Right forelimb (tissue), 1 donor: ENCODE measurements at regions not wholly inside any gene's neighbourhood (a gene's known extent, or its start where the extent isn't known, plus 50 kb on each side); places are given as distances from the start of the nearest gene placed in this dataset.
A peak's percentile ranks its signal among the peaks of the same experiment; 100 is the strongest.

Source experiments
- DNase-seq: peaks from one replicate; pipeline ENCODE4 v3.0.0-alpha.2; 2018

DNA sequence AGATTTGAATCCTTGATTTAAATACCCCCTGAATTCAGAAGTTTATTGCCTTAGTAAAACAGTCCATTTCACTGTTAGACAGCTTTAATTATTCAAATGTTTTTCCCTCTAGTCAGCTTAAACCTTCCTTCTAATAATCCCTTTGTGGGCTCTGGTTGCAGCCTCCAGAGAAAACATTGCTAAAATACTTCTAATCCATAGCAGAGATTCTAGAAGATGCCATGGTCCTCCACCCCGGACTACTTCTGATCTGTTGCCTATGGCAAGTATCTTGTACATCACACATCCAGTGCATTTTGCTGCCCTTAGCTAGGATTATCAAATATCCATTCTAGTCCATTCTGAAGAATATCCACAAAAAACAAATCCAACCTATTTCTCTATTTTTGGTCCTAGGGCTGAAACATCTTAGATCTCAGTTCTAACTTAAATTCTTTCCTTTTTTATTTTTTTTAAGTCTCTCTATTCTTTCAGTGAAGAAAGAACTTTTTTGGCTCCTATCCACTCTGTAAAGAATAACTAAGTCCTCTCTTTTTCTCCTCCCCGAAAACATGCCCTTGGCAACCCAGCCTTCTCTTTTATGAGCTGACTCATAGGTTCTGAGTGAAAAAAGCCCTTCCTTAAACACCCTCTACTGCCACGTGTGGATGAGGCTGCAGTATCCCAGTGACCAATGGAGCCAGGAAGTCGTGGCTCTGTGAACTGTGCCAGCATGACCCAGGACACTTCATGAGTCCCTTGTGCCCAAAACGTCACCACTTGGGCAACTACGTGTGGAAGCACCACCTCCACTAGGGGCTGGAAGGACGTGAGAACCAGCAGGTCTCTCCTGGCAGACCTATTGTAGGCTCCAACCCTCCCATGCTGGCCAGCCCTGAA is 349.8 kb downstream of the TNS1 start:
- peak; percentile 44 for DNase-seq

DNA sequence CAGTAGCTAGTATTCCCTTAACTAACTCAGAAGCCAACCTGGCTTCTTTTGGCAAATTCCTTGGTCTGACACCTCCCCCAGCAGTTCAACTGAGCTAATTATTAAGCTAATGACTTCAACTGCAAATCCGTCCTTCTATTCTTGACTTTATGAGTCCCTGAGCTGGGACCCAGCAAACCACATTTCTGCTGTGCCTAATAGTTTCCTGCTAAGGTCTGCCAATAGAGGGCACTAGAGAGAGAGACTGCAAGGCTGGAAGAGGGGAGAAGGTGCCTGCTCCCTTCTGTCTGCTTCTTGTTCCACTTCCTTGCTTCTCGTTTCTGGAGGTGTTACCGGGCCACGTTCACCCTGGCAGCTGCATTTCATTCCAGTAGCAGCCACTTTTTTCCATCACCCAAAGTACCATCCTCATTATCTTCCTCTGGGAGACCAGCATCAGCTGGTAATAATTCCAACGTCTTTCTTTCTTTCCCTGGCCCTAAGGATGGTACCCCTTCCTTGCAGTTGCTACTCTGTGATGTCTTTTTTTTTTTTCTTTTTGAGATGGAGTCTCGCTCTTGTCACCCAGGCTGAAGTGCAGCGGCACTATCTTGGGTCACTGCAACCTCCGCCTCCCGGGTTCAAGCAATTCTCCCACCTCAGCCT is 352.0 kb downstream of the TNS1 start:
- DNase-seq: peak; percentile 54

DNA sequence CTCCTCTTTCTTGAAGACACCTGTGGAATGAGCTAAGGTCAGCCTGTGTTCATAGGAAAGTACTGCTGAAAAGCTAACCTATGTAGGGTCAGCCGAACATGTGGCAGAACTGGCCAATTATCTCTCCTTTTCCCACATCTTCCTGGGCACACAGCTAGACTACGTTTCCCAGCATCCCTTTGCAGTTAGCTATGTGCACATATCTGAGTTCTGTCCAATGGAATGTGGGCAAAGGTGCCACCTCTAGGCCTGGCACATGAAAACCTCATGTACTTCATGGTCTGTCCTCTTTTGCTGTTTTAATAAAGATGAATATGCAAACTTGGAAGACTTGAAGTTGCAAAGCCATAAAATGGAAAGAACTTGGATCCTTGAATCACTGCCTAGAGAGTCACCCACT is 352.6 kb downstream of the TNS1 start:
- peak; percentile 10 for DNase-seq

DNA sequence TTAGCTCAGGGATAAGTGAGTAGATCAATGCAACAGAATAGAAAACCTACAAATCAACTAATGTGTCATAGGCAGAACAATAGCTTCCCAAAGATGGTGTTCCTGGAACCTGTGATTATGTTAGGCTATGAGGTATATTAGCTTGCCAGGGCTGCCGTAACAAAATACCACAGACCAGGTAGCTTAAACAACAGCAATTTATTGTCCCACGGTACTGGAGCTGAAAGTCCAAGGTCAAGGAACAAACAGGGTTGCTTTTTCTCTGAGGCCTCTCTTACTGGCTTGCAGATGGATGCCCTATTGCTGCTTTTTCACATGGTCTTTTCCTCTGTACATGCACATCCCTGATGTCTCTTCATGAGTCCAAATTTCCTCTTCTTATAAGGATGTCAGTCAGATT is 354.9 kb downstream of the TNS1 start:
- DNase-seq: no peak

DNA sequence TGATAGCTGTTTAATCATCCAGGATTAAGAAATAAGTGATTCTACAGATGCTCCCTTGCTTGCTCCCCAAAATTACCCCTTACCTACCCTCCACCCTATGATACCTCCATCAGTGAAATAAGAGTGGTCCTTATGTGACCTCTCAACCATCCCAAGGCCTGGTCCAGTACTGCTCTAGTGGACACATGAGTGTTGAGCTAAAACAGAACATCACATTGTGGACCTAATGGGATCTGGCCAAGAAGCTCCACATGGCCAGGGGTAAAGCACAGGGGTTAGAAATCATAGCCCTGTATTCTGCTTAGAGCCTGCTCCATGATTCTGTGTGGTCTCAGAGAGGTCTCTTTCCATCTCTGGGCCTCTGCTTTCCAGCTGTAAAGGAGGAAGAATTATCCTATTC is 355.6 kb downstream of the TNS1 start:
- DNase-seq: no peak

DNA sequence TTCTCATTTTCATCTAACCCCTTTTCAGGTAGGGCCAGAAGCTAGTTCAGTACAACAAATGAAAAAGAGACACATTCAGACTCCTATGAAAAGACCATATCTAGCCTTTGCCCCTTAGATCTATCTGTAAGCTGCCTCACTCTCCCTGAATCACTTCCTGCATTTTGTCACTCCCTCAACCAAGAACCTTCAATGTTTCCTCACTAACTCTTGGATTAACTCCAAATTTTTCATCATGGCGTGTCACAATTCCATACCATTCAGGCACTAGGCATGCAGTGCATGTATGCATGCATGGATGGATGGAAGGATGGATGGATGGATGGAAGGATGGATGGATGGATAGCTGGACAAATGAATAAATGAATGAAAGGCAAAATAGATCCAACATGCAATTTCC is 356.9 kb downstream of the TNS1 start:
- no peak for DNase-seq

DNA sequence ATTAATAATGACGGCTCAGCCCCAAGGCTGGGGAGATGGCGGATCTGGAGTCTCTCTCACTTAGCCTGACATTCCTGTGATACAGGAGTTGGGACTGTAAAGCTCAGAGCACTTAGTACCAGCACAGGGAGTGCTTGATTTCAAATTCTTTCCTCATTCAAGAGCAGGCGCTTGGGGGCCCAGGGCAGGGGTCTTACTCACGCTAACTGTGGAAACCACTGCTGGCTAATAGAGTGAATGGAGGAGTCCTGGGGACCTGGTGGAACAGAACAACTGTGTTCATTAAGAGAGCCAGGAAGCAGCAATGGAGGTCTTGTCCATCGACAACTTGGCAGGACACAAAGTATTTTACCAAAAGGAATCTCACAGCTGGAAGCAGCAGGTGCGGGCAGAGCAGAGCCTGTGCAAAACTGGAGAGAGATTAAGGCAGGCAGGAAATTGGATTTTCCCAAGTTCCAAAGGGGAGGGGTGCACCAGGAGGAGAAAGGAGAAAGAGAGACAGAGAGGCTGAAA is 358.9 kb downstream of the TNS1 start:
- peak; percentile 72 for DNase-seq

DNA sequence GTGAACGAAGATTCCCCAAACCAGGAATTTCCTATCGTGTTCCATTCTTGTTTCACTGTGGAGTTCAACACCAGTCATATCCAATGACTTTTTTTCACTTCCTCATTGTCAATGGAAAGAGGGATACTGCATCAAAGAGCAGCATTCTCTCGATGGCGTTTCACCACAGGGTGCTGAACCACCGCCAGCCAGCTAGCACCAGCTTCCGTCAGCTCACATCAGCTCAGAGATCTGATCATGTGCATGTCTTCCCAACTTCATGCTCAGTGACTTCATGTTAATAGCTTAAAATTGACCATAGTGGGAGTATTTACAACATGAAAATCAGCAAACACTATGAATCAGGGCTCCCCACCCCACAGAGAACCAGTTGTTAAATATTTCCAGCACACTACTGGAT is 359.9 kb downstream of the TNS1 start:
- DNase-seq: peak; percentile 26

DNA sequence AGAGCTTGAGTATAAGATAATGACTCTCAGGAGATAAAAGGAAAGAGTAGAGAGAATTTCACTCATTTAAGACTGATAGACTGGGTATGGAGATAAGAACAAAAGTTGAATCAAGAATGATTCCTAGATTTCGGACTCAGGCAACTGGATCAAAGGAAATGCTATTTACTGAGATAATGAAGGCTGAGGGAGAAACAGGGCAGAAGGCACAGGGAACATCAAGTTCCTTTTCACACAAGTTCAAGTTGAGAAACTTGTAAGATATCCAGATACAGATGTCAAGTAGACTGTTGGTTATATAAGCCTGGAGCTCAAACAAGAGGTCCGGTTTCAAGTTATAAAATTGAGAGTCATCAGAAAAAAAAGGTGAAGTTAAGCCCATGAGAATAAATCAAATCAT is 360.8 kb downstream of the TNS1 start:
- no peak for DNase-seq

DNA sequence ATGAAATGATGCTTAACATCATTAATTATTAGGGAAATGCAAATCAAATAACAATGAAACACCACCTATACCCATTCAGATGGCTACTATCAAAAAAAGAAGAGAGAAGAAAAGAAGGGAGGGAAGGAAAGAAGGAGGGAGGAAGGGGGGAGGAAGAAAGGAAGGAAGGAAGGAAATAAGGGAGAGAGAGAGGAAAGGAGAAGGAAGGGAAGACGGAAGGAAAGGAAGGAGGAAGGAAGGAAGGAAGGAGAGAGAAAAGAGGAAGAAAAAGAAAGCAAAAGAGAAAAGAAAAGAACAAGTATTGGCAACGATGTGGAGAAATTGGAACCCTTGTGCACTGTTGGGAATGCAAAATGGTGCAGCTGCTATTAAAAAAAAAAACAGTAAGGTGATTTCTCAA is 363.3 kb downstream of the TNS1 start:
- no peak for DNase-seq

DNA sequence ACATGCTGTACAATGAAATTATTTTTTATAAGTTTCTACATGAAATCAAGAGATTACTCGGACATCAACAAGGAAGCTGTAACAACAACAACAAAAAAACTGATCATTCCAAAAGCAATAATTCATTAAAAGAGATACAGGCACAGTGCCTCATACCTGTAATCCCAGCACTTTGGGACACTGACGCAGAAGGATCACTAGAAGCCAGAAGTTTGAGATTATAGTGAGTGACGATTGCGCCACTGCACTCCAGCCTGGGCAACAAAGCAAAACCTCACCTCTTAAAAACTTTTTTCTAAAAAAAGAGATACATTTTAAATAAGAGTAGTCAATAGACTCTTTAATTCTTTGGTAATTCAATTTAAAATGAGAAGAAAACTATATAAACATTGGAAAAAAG is 364.3 kb downstream of the TNS1 start:
- DNase-seq: no peak

DNA sequence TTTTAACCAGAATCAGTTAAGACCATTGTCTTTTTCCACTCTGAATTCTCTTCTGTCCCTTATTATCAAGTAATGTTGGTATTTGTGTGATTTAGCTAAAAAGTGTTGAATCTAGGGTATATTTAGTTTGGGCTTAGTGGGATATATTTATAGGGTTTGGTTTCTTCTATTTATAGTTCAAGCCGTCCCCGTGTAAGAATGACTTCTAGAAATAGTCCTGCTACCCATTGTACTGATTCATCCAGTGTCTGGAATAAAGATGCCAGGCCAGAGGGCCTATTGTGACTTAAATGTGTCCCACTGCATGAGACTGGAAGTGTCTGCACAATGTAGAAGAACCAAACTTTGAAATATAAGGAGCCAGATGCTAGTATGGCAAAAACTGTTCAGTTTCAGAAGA is 364.8 kb downstream of the TNS1 start:
- DNase-seq: peak; percentile 21

DNA sequence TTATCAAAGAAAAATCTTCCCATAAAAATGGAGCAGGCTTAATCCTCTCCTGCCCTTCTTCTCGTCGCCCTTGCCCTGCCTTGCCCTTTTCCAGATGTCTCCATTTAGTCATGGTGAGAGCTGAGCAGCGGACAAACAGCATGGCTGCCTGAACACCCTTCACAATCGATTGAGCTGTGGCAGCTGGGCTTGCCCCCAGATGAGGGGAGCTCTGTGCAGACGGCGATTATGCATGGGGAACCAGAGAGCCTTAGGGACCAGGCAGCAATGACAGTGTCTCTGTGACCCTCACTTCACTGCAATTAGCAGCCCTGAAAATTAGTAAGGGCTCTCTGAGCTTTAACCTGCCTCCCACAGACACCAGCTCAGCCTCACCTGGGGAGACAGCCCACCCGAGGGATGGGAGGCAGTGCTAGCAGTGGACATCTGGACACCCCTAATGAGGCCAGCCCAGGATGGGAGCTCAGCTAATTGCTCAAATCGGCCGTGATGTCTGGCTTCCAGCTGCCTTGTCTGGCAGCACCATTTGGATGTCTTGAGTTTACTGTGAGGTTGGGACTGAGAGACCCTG is 365.7 kb downstream of the TNS1 start:
- peak; percentile 62 for DNase-seq

DNA sequence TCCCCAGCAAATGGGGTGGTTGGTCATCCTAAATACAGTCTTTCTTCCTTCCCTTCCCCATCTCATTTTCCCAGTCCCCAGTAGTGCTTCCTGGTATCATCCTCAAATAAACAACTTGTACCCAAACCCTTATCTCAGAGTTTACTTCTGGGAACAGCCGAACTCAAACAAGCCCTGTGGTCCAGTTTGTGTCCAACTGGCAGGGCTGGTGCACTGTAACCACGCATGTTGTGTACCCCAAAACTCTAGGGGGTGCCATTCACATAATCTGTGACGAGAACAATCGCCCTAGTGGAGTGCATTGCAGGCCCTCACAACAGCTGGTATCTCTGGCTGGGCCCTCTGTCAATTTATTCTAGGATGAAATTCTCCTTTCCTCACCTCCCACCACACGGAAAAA is 366.2 kb downstream of the TNS1 start:
- DNase-seq: no peak

DNA sequence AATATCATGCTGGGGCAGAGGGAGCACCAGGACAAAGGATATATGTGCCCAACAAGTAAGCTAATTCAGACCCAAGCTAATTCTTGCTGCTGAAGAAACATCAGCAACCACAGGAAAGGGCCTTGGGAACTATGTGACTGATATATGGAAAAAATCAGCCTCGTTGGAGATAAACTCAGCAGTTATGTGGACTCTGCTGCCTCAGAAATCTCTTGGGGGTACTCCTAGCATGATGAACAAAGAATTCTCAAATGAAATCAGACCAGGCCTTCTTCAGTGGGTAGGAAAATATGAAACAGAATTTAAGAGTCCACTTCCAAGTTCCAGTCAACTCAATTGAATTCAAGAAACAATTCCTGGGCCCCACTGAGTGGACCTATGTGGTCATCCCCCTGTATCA is 367.9 kb downstream of the TNS1 start:
- no peak for DNase-seq

DNA sequence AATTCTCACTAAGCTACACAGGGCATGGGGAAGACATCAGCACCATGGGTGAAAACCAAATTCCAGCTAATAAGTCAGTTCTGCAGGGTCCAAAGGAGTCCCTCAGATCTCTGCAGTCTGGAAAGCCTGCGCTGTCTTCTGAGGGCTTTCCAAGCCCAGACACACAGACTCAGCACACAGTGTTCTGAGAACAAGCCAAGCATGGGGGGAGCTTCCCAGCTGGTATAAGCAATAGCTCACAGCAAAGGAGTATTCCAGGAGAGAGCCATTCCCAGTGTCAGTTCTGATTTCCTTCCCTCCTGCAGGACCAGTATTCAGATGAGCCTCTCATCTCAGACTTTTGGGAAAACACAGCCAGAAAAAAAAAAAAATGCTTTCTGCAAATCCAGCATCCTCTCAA is 370.8 kb downstream of the TNS1 start:
- peak; percentile 58 for DNase-seq

DNA sequence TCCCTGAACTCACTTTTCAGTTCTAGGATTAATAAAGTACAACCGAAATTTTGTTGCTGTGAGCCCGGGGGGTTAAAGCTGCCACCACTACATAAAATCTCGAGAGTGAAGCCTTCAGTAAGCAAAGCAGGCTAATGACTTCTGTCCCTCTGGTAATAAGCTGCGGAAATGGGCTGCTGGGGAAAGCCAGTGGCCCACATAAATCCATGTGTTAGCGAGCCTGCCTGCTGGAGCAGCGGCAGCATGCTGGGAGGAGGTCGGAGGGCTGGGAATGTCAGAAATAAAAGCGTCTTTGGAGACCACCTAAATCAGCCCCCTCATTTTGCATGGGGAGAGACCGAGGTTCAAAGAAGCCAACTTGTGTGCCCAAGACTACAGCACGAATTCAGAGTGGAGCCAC is 371.7 kb downstream of the TNS1 start:
- DNase-seq: peak; percentile 29

DNA sequence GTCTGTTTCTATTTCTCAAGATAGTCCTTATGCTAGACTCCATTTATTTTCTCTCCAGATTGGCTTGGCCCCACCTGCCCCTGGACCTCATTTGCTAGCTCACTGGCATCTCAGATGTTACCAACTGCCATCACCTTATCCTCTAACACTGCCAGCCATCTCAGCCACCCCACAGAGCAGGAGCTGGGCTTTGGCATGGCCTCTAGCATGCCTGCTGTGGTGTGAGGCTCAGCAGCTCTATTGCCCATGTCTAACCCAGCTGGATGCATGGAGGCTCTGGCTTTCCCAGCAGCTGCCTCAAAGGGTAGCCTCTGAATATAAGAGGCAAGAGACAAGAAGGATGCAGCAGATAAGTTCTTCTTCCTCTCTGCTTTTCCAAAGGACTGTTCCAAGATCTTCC is 373.4 kb downstream of the TNS1 start:
- DNase-seq: peak; percentile 37

DNA sequence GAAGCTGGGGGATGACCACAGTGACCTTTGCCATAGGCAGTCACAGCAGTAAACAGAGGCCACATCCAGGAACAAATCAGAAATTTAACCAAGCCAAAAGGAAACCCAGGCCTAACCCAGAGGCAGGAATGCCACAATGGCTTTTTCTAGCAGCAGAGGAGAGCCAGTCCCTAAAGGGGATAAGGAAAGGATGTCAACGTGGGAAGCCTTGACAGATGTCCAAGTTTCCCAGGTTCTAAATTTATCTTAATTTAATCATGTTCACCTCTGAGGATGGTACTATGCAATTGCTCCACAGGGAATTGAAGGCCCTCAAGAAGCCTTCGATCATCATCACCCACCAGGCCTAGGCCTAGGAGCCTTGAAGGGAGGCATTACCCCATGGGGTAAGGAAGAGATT is 374.7 kb downstream of the TNS1 start:
- DNase-seq: peak; percentile 31

DNA sequence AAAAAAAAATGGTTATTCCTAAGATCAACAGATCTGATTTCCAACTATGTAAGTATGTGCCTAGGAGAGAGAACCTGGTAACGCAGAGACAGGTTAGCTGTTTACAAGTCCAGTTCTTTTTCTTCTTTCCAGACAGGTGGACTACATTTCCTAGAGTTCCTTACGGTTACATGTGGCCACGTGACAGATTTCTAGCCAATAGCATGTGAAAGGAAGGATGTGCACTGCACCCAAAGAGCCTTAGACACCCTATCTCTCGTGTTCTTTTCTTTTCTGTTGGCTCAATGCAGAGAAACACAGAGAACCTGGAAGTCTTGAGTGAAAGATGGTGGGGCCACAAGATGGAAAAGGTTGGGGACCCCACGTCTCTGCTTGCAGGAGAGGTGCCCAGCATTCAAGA is 375.9 kb downstream of the TNS1 start:
- peak; percentile 11 for DNase-seq

DNA sequence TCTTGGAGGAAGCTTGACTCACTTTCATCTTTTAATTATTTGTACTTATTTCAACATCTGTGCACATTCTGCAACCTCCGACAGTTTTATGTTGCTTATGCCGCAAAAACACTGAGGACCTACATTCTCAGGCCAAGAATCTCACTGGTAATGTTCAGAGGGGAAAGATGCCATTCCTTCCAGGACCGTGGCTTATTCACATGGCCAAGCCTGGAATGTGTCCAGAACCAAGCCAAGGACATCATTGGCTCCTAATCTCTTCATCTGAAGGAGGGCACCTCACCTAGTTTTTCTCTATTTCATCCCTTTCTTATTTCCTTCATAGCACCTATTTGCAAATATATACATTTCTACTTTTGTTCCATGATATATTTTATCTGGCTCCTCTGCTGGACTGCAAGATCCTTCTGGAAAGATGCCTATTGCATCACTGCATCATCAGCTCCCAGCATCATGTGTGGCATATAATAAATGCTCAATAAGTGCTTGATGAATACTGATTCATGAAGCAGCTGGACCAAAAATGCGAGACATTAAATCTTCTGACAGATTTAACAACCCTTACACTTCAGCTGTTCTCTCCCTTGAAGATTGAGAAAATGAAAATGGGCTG is 377.1 kb downstream of the TNS1 start:
- peak; percentile 54 for DNase-seq

DNA sequence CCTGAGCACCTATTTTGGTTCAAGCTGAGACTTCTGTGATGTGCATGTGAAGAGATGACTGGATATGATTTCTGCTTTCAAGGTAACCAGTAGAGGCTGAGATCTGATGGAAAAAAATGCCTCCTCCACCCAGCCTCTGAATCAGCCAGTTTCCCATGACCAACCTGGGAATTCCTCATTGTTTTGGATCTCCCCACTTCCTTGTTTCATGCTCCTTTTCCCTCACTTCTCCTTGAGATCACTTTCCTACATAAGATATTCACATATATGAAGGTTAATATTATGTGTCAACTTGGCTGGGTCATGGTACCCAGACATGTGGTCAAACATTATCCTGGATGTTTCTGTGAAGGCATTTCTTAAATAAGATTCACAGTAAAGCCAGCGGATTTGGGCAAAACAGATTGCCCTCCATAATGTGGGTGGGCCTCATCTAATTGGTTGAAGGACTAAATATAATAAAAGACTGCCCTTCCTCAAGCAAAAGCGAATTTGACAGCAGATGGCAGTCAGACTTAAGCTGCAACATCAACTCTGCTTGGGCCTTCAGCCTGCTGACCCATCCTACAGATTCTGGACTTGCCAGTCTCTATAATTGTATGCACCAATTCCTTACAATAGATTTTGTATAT is 379.4 kb downstream of the TNS1 start:
- peak; percentile 15 for DNase-seq
